ENCODE measurements at regions not wholly inside any gene's neighbourhood (a gene's known extent, or its start where the extent isn't known, plus 50 kb on each side); places are given as distances from the start of the nearest gene placed in this dataset.

GRCh38 chr9:36728651-36729520 is 156.2 kb downstream of the MELK start:
- peak; percentile 83 for DNase-seq

- DNase-seq: no peak
These were observed 157.2 kb downstream of the MELK start for GRCh38 chr9:36729906-36730305.

GRCh38 chr9:36730414-36730813 is 157.7 kb downstream of the MELK start:
- DNase-seq: no peak

- peak; percentile 54 for DNase-seq
These were observed 158.6 kb downstream of the MELK start for GRCh38 chr9:36731068-36731956.

GRCh38 chr9:36734737-36735136 is 162.0 kb downstream of the MELK start:
- DNase-seq: no peak

GRCh38 chr9:36736648-36737047 is 164.0 kb downstream of the MELK start:
- no peak for DNase-seq

GRCh38 chr9:36738318-36738976 is 165.8 kb downstream of the MELK start:
- DNase-seq: no peak

- DNase-seq: no peak
These were observed 166.8 kb downstream of the MELK start for GRCh38 chr9:36739373-36740116.

GRCh38 chr9:36742264-36742663 is 169.6 kb downstream of the MELK start:
- DNase-seq: no peak

GRCh38 chr9:36744678-36745077 is 172.0 kb downstream of the MELK start:
- no peak for DNase-seq

GRCh38 chr9:36745977-36746376 is 173.3 kb downstream of the MELK start:
- no peak for DNase-seq

GRCh38 chr9:36746415-36746814 is 173.7 kb downstream of the MELK start:
- DNase-seq: no peak

- peak; percentile 52 for DNase-seq
These were observed 175.7 kb downstream of the MELK start for GRCh38 chr9:36748322-36748899.

- peak; percentile 2 for DNase-seq
These were observed 176.8 kb downstream of the MELK start for GRCh38 chr9:36749461-36749860.

- no peak for DNase-seq
These were observed 177.9 kb downstream of the MELK start for GRCh38 chr9:36750630-36751029.

GRCh38 chr9:36755019-36755418 is 182.3 kb downstream of the MELK start:
- DNase-seq: no peak

GRCh38 chr9:36759141-36759540 is 186.4 kb downstream of the MELK start:
- DNase-seq: peak; percentile 48

- no peak for DNase-seq
These were observed 187.3 kb downstream of the MELK start for GRCh38 chr9:36759976-36760375.

- DNase-seq: peak; percentile 16
These were observed 188.1 kb downstream of the MELK start for GRCh38 chr9:36760667-36761420.

- DNase-seq: no peak
These were observed 190.3 kb downstream of the MELK start for GRCh38 chr9:36762958-36763357.

GRCh38 chr9:36763778-36764177 is 191.1 kb downstream of the MELK start:
- DNase-seq: no peak
